H7 (cell line): ENCODE measurements at regions not wholly inside any gene's neighbourhood (a gene's known extent, or its start where the extent isn't known, plus 50 kb on each side); places are given as distances from the start of the nearest gene placed in this dataset.
"Not testable (repeated sequence)": the region's sequence is repeated elsewhere in the genome, so short reads cannot be mapped to it uniquely, and the experiment has no call there.

Experiments
- DNase-seq: peaks from one replicate; pipeline ENCODE4 v3.0.0; 2012
- H3K27me3 ChIP-seq: 2 replicates; pipeline ENCODE4 v1.6.0; 2011; ENCODE audit warnings: mild to moderate bottlenecking, low read length; ENCODE audit not compliant: control insufficient read depth, insufficient read depth
- H3K36me3 ChIP-seq: replicated peaks from 2 replicates; pipeline ENCODE4 v1.5.1; 2011; ENCODE audit warnings: low read length; ENCODE audit not compliant: control insufficient read depth, insufficient read depth
- H3K4me3 ChIP-seq: 2 replicates; pipeline ENCODE4 v1.5.1; 2011; ENCODE audit warnings: low read depth, mild to moderate bottlenecking, control low read depth, low read length, moderate library complexity; ENCODE audit not compliant: insufficient read depth

DNA sequence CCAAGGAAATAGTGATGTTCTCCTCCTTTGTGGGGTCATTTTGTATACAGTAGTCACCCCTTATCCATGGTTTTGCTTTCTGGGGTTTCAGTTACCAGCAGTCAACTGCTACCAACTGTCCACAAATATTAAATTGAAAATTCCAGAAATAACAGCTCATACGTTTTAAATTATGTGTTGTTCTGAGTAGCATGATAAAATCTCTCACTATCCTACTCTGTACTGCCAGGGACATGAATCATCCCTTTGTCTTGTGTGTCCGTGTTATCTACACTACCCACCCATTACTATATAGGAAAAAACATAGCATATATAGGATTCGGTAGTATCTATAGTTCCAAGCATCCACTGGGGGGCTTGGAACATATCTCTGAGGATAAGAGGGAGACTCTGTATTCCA lies 120.9 kb upstream of the DCC start:
- no peak for DNase-seq
- no peak overlapping the region for H3K4me3 ChIP-seq
- no peaks in the 10 kb centered on the region for H3K36me3 ChIP-seq
- no peaks in the 10 kb centered on the region for H3K27me3 ChIP-seq

DNA sequence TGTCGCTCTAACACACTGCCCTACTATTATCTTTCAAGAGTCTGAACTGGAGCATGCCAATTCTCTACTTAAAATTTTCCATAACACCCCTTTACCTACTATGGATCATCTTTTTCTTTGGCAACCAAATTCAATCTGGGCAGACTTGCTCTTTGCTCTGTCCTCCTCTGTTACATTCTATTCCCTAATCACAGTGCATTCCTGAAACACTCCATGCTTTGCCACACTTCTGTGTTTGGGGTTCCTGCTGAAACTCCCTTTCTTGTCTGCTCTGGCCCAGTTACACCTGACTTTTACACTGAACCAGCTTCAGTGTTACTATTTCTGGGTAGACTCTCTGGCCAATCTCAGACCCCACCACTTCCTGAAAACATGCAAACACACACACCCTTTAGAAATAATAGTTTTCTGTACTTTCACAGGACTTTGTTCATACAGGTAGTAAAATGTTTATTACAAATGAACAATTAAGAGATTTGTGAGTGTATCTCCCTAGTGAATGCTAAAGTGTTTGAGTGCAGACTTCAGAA lies 119.9 kb upstream of the DCC start:
- H3K36me3 ChIP-seq, result no peaks in the 10 kb centered on the region
- no peak overlapping the region for H3K4me3 ChIP-seq
- DNase-seq, result no peak
- H3K27me3 ChIP-seq, result no peaks in the 10 kb centered on the region

DNA sequence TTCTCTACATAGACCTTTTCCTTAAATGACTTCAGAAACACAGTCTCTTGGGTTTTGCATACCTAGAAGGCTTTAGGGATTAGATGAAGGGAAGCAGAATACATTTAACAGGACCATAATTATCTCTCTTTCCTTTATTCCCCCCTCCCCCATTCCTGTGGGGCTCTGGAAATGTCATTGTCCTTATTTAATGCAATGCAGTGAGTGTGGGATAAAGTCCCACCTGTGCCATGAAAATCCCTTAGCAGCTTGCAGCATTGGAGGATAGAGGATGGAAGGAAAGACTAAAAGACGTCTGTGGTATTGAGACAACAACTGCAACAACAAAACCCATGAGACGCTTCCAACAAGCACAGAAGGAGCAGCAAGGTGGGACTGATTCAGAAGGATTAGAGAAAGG lies 117.8 kb upstream of the DCC start:
- Histone ChIP-seq H3K27me3 (no peaks in the 10 kb centered on the region), H3K36me3 (no peaks in the 10 kb centered on the region), H3K4me3 (no peak overlapping the region)
- DNase-seq, result no peak

DNA sequence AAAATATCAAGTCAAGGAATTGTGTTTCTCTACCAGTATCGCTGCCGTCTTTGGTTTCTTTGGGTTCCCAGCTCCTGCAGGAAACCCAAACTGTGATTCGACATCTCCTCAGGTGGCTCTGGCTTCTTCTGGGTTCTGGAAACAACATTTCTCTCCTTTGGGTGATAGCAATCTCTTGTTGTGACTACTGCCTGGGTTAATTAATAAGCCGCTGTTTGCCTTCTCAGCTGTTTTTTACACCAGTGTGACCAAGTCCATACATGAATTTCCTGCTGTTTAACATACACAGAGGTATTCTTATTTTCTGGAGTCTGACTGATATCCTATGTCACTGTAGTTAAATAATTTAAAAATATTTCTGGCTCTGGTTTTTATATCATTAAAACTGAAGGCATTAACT lies 112.5 kb upstream of the DCC start:
- H3K27me3 ChIP-seq, result no peaks in the 10 kb centered on the region
- no peak overlapping the region for H3K4me3 ChIP-seq
- no peaks in the 10 kb centered on the region for H3K36me3 ChIP-seq
- DNase-seq, result no peak

DNA sequence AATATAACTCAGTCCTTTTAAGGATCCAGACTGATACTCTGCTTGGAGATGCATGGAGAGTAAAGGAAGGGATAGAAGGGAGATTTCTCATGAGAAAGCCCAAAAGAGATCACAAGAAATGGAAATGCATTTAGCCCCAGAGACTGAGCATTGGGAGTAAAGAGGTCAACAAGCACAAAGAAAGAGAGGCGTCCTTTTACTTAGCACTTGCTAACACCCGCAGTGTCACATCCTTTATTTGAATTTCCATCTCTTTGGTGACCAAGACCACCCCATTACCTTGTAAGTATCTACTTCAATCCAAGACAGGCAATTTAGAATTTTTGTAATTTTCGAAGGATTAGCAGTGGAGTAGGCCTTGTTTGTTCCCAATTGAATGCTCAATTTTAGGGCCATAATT lies 111.8 kb upstream of the DCC start:
- DNase-seq, result no peak
- Histone ChIP-seq H3K4me3 (no peak overlapping the region), H3K27me3 (no peaks in the 10 kb centered on the region), H3K36me3 (no peaks in the 10 kb centered on the region)

DNA sequence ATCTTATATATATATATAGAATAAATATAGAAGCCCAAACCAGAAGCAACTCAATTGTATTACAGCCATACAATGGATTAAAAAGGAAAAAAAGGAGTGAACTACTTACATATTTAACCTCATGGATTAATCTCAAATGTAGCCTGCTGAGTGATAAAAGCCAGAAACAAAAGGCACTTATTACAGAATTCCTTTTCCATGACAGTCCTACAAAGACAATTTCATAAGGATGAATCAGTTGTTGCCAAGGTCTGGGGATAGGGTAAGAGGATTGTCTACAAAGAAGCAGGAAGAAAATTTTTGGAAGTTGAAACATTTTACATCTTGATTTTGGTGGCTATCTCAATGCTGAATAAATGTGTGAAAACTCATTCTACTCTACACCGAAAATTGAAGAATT lies 103.9 kb upstream of the DCC start:
- DNase-seq, result no peak
- H3K27me3 ChIP-seq, result no peaks in the 10 kb centered on the region
- H3K4me3 ChIP-seq, result no peak overlapping the region
- no peaks in the 10 kb centered on the region for H3K36me3 ChIP-seq

DNA sequence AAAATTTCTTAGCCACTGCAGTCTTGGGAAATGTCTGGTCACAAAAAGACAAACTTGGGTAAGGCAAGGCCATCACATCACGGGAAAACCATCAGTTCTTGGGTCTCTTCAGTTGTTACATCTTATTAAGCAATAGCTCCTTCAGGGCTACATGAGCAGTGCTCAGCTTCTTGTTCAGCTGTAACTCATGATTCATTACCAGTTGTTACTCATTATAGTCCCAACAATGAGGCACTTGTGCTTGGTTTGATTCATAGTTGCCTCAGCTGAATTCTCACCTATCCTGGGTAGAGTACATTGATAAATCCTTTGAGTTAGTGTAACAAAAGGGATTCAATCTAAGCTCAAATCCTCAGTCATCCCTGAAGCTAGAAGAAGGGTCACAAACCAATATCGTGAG lies 102.4 kb upstream of the DCC start:
- Histone ChIP-seq H3K27me3 (no peaks in the 10 kb centered on the region), H3K4me3 (no peak overlapping the region), H3K36me3 (no peaks in the 10 kb centered on the region)
- no peak for DNase-seq

DNA sequence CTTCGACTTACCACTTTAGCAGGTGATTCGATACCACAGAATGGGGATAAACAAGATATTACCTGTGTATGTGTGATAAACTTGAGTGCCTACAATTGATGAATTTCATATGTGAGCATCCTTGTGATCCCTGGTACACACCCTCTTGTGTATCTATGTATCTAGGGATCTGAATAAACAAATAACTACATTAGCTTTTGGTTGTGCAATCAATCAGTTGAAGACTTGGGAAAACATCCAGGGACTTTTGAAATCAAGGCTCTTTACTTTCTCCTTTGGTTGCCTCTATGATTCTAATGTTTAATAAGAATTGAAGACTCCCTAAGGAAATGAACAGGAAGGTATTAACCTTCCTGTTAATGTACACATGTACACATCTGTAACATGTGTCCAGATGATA lies 97.3 kb upstream of the DCC start:
- Histone ChIP-seq H3K4me3 (no peak overlapping the region), H3K27me3 (no peaks in the 10 kb centered on the region), H3K36me3 (no peaks in the 10 kb centered on the region)
- DNase-seq, result no peak

DNA sequence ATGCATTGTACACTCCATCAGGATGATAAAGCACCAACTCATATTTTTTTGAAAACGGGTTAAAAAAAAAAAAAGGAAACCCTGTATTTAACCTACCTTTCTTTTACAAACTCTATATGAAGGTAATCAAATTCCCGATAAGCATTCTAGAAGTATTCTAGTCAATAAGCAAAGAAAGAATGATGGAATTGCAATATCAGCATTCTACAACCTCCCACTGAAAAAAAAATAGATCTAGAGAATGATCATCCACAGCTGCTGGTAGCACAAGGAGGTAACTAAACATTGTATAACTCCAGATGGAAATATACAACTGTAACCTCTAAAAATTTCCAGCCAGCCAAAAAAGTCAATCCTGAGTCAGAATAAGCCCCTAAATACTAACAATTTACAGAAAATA lies 95.3 kb upstream of the DCC start:
- Histone ChIP-seq H3K4me3 (no peak overlapping the region), H3K36me3 (no peaks in the 10 kb centered on the region), H3K27me3 (no peaks in the 10 kb centered on the region)
- no peak for DNase-seq

DNA sequence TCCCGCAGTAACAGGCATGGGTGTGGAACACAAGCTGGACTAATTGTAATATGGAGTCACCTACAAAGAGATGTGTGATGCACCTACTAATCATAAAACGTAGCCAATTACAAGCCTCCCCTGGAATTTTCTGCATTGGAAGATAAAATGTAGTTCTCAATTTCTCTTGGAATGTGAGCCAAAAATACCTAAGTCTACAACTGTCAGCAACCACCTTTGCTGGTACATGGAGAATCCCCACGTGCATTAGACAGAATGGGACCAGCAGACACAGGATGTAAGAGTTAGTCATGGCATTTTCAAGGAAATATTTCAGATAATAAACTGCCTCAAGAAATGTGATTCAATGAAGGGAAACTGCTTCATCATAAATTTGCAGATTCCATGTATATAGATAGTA lies 85.6 kb upstream of the DCC start:
- DNase-seq, result no peak
- Histone ChIP-seq H3K36me3 (no peaks in the 10 kb centered on the region), H3K27me3 (no peaks in the 10 kb centered on the region), H3K4me3 (no peak overlapping the region)

DNA sequence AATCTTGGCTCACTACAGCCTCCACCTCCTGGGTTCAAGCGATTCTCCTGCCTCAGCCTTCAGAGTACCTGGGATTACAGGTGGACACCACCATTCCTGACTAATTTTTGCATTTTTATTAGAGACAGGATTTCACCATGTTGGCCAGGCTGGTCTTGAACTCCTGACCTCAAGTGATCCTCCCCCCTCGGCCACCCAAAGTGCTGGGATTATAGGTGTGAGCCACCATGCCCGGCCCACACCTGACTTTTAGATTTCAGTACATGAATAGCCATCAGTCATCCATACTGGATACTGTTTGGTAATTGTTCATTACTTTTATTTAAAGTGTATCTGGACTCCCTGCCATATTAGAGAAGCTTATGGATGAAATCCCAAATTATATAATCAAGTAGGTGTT lies 82.6 kb upstream of the DCC start:
- not testable (repeated sequence) for H3K4me3 ChIP-seq

DNA sequence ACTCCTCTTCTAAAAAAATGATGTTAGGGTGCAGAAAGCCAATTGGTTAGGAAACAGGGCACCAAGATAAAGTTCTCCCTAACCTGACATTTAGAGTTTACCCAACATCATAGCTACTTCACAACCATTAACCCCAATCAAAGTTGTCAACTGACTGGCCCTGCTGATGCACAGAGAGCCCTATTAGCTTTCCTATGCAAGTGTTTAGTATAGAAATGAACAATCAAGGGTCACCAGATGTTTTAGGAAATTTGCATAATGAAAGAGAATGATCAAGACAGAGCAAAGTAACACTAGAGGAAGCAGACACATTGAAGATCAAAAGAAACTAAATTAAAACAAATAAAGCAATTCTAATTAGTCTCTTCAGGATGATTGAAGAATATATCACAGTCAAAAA lies 64.2 kb upstream of the DCC start:
- Histone ChIP-seq H3K4me3 (no peak overlapping the region), H3K27me3 (no peaks in the 10 kb centered on the region), H3K36me3 (no peaks in the 10 kb centered on the region)
- DNase-seq, result no peak

More for the DNA sequence above, 82.6 kb upstream of the DCC start:
- H3K36me3 ChIP-seq, DNase-seq, H3K27me3 ChIP-seq: not testable (repeated sequence)

DNA sequence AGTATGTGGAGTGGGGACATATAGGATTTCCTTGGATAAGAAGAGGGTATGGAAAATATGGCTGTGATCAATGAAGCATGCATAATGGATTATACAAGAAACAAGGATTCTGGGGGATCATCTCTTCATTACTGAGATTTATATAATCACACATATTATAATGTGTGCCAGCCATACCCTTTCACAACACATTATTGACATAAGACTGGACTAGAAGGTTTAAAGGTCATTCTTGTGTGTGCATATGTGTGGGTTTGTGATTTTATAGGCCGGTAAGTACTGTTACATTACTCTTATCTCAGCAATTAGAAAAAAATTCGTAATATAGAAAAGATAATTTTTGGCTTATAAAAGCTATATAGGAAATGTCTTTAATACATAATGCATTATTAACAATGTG lies 62.2 kb upstream of the DCC start:
- Histone ChIP-seq H3K27me3 (no peaks in the 10 kb centered on the region), H3K4me3 (no peak overlapping the region), H3K36me3 (no peaks in the 10 kb centered on the region)
- no peak for DNase-seq

DNA sequence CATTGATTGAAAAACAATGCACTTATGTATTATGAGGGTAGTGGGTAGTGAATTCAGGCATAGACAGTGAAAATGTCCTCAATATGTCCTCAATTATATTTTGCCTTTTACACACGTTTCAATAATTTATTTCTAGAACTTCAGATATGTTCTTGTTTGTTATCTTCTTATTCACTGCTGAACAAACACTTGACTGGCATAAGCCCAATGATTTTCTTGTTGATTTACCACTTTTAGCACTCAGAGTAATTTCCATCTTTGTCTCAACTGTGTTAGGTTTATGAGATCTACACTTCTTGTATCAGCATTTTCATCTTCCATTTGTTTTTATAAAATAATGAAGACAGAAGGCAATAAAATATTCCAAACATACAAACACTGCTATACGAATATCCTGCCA lies 61.8 kb upstream of the DCC start:
- Histone ChIP-seq H3K36me3 (no peaks in the 10 kb centered on the region), H3K27me3 (no peaks in the 10 kb centered on the region), H3K4me3 (no peak overlapping the region)
- DNase-seq, result no peak

DNA sequence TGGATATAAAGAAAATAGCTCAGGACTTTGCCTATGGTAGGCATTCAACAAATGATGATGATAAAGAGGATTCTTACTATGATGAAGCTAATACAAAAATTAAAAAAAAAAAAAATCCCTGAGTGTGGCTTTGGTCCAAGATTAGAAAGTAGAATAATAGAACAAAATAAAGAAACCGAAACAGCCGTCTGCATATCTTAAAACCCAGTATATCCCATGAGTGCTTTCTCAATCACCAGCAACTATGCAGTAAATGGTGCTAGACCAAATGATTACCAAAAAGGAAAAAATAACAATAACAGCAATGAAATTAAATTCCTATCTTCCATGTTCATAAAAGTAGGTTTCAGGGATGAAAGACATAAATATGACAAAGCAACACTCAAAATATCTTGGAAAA lies 59.3 kb upstream of the DCC start:
- DNase-seq, result no peak
- Histone ChIP-seq H3K36me3 (no peaks in the 10 kb centered on the region), H3K27me3 (no peaks in the 10 kb centered on the region), H3K4me3 (no peak overlapping the region)

DNA sequence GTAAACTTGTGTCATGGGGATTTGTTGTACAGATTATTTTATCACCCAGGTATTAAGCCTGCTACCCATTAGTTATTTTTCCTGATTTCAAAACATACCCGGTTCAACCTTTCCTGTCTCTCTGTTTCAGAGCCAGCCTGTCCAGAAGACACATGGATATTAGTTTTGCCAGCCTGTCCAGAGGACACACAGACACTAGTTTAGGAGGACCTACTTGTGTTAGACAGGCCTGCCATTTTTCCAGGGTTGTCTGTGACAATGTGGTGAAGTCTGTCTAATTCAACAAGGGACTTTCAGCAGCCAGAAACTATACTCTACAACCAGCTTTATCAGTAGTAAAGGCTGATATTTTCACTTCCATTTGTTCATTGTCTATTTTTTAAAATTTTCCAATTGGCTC lies 56.1 kb upstream of the DCC start:
- Histone ChIP-seq H3K4me3 (no peak overlapping the region), H3K27me3 (no peaks in the 10 kb centered on the region), H3K36me3 (no peaks in the 10 kb centered on the region)
- no peak for DNase-seq
